WTC11 (cell line): ENCODE measurements at regions not wholly inside any gene's neighbourhood (a gene's known extent, or its start where the extent isn't known, plus 50 kb on each side); places are given as distances from the start of the nearest gene placed in this dataset.

Experiments used
- ATAC-seq: fragments of 200-7000 bp; cut with Tn5 transposase; 2 replicates; pipeline ENCODE4 v1.10.0; 2021; ENCODE audit warnings: mild to moderate bottlenecking, moderate library complexity
- CTCF ChIA-PET: fragments of 300-600 bp; sonication (Branson Sonifier 250); formaldehyde crosslinking; loops from one replicate; lab custom pipeline; 2021; ENCODE audit warnings: antibody characterized with exemption; lab: Charles Lee
- POLR2A ChIA-PET: fragments of 350-600 bp; sonication (Branson Sonifier 250); formaldehyde crosslinking; loops from one replicate; lab custom pipeline; 2021; ENCODE audit warnings: antibody characterized with exemption; lab: Charles Lee
- DNase-seq: peaks from one replicate; pipeline ENCODE4 v3.0.0; 2021; ENCODE audit warnings: low spot score
- H3K27ac Mint-ChIP-seq: 2 replicates; pipeline ENCODE4 v1.8.0; 2021; ENCODE audit warnings: mixed read lengths
- H3K27me3 Mint-ChIP-seq: 2 replicates; pipeline ENCODE4 v1.8.0; 2021; ENCODE audit warnings: low read depth, mild to moderate bottlenecking, moderate library complexity, mixed read lengths
- H3K36me3 Mint-ChIP-seq: 2 replicates; pipeline ENCODE4 v1.8.0; 2021; ENCODE audit warnings: mixed read lengths
- H3K4me1 Mint-ChIP-seq: 2 replicates; pipeline ENCODE4 v1.8.0; 2022; ENCODE audit warnings: mixed read lengths
- H3K4me3 Mint-ChIP-seq: 2 replicates; pipeline ENCODE4 v1.8.0; 2021; ENCODE audit warnings: mild to moderate bottlenecking, moderate library complexity, mixed read lengths
- H3K9me3 Mint-ChIP-seq: 2 replicates; pipeline ENCODE4 v1.8.0; 2021; ENCODE audit warnings: mixed read lengths
- AFF4 ChIP-seq: sonication (generic); formaldehyde crosslinking; IDR thresholded peaks from 2 replicates; pipeline ENCODE4 v1.8.1; 2023; ENCODE audit warnings: mild to moderate bottlenecking, missing genetic modification reagents, borderline replicate concordance
- ATF2 ChIP-seq: sonication (generic); formaldehyde crosslinking; IDR thresholded peaks from 2 replicates; pipeline ENCODE4 v1.8.1; 2022; ENCODE audit warnings: low read depth, missing genetic modification reagents, borderline replicate concordance
- E2F1 ChIP-seq: sonication (generic); formaldehyde crosslinking; IDR thresholded peaks from 2 replicates; pipeline ENCODE4 v1.8.0; 2022; ENCODE audit warnings: mild to moderate bottlenecking, missing genetic modification reagents
- FOXJ3 ChIP-seq: sonication (generic); formaldehyde crosslinking; IDR thresholded peaks from 2 replicates; pipeline ENCODE4 v1.9.0; 2021; ENCODE audit warnings: missing genetic modification reagents, mild to moderate bottlenecking, borderline replicate concordance
- GABPB1 ChIP-seq: sonication (generic); formaldehyde crosslinking; IDR thresholded peaks from 2 replicates; pipeline ENCODE4 v1.8.1; 2023; ENCODE audit warnings: mild to moderate bottlenecking, missing genetic modification reagents
- HMGA2 ChIP-seq: fragments of 250-450 bp; sonication (Bioruptor Pico); IDR thresholded peaks from 2 replicates; pipeline ENCODE4 v1.4.0; 2021; ENCODE audit warnings: mild to moderate bottlenecking, moderate library complexity
- IRF2 ChIP-seq: sonication (generic); formaldehyde crosslinking; IDR thresholded peaks from 2 replicates; pipeline ENCODE4 v1.8.0; 2022; ENCODE audit warnings: low read depth, missing genetic modification reagents, borderline replicate concordance
- NFYB ChIP-seq: sonication (generic); formaldehyde crosslinking; conservative IDR thresholded peaks from 2 replicates; pipeline ENCODE4 v1.8.0; 2022; ENCODE audit warnings: low read depth, missing genetic modification reagents
- STAT6 ChIP-seq: sonication (generic); formaldehyde crosslinking; conservative IDR thresholded peaks from 2 replicates; pipeline ENCODE4 v1.8.1; 2023; ENCODE audit warnings: mild to moderate bottlenecking, low read depth, missing genetic modification reagents, moderate library complexity
- ZNF232 ChIP-seq: sonication (generic); formaldehyde crosslinking; IDR thresholded peaks from 2 replicates; pipeline ENCODE4 v1.8.0; 2022; ENCODE audit warnings: mild to moderate bottlenecking, missing genetic modification reagents
- TF ChIP-seq, protein P1 (sequence below): sonication (generic); formaldehyde crosslinking; IDR thresholded peaks from 2 replicates; pipeline ENCODE4 v1.8.1; 2023; ENCODE audit warnings: mild to moderate bottlenecking, missing genetic modification reagents
- TF ChIP-seq, protein P2 (sequence below): fragments of 250-450 bp; sonication (Bioruptor Pico); IDR thresholded peaks from 2 replicates; pipeline ENCODE4 v1.9.0; 2021; ENCODE audit warnings: mild to moderate bottlenecking, borderline replicate concordance
- TF ChIP-seq, protein P3 (sequence below): sonication (generic); formaldehyde crosslinking; IDR thresholded peaks from 2 replicates; pipeline ENCODE4 v1.8.1; 2022; ENCODE audit warnings: mild to moderate bottlenecking, moderate library complexity, missing genetic modification reagents
- TF ChIP-seq, protein P4 (sequence below): fragments of 250-450 bp; sonication (Bioruptor Pico); IDR thresholded peaks from 2 replicates; pipeline ENCODE4 v1.9.0; 2021; ENCODE audit warnings: mild to moderate bottlenecking

- no peak overlapping the region for H3K27ac Mint-ChIP-seq
- H3K4me3 Mint-ChIP-seq: no peak overlapping the region
- no peaks in the 10 kb centered on the region for H3K4me1 Mint-ChIP-seq
- H3K27me3 Mint-ChIP-seq: peaks cover 6% of the 10 kb centered on the region; the same call in 1 of the 2 replicates
- CTCF ChIA-PET: no interaction called here
- H3K36me3 Mint-ChIP-seq: peaks cover 65% of the 10 kb centered on the region
- TF ChIP-seq HMGA2 (CRISPR knock-in tag) (no peak), FOXJ3 (CRISPR knock-in tag) (no peak), STAT6 (CRISPR knock-in tag) (no peak), E2F1 (no peak), IRF2 (CRISPR knock-in tag) (no peak), AFF4 (CRISPR knock-in tag) (no peak), NFYB (CRISPR knock-in tag) (no peak), ZNF232 (CRISPR knock-in tag) (no peak), ATF2 (no peak), GABPB1 (CRISPR knock-in tag) (no peak)
- TF ChIP-seq, protein P1, sequence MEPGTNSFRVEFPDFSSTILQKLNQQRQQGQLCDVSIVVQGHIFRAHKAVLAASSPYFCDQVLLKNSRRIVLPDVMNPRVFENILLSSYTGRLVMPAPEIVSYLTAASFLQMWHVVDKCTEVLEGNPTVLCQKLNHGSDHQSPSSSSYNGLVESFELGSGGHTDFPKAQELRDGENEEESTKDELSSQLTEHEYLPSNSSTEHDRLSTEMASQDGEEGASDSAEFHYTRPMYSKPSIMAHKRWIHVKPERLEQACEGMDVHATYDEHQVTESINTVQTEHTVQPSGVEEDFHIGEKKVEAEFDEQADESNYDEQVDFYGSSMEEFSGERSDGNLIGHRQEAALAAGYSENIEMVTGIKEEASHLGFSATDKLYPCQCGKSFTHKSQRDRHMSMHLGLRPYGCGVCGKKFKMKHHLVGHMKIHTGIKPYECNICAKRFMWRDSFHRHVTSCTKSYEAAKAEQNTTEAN (CRISPR knock-in tag): no peak
- TF ChIP-seq, protein P2, sequence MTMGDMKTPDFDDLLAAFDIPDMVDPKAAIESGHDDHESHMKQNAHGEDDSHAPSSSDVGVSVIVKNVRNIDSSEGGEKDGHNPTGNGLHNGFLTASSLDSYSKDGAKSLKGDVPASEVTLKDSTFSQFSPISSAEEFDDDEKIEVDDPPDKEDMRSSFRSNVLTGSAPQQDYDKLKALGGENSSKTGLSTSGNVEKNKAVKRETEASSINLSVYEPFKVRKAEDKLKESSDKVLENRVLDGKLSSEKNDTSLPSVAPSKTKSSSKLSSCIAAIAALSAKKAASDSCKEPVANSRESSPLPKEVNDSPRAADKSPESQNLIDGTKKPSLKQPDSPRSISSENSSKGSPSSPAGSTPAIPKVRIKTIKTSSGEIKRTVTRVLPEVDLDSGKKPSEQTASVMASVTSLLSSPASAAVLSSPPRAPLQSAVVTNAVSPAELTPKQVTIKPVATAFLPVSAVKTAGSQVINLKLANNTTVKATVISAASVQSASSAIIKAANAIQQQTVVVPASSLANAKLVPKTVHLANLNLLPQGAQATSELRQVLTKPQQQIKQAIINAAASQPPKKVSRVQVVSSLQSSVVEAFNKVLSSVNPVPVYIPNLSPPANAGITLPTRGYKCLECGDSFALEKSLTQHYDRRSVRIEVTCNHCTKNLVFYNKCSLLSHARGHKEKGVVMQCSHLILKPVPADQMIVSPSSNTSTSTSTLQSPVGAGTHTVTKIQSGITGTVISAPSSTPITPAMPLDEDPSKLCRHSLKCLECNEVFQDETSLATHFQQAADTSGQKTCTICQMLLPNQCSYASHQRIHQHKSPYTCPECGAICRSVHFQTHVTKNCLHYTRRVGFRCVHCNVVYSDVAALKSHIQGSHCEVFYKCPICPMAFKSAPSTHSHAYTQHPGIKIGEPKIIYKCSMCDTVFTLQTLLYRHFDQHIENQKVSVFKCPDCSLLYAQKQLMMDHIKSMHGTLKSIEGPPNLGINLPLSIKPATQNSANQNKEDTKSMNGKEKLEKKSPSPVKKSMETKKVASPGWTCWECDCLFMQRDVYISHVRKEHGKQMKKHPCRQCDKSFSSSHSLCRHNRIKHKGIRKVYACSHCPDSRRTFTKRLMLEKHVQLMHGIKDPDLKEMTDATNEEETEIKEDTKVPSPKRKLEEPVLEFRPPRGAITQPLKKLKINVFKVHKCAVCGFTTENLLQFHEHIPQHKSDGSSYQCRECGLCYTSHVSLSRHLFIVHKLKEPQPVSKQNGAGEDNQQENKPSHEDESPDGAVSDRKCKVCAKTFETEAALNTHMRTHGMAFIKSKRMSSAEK (CRISPR knock-in tag): no peak
- TF ChIP-seq, protein P3, sequence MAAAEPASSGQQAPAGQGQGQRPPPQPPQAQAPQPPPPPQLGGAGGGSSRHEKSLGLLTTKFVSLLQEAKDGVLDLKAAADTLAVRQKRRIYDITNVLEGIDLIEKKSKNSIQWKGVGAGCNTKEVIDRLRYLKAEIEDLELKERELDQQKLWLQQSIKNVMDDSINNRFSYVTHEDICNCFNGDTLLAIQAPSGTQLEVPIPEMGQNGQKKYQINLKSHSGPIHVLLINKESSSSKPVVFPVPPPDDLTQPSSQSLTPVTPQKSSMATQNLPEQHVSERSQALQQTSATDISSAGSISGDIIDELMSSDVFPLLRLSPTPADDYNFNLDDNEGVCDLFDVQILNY (CRISPR knock-in tag): no peak
- TF ChIP-seq, protein P4, sequence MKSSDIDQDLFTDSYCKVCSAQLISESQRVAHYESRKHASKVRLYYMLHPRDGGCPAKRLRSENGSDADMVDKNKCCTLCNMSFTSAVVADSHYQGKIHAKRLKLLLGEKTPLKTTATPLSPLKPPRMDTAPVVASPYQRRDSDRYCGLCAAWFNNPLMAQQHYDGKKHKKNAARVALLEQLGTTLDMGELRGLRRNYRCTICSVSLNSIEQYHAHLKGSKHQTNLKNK (CRISPR knock-in tag): no peak
- TF ChIP-seq, all 79 proteins: peak for 0
- POLR2A ChIA-PET: no interaction called here
- no peak for ATAC-seq
- DNase-seq: no peak
- H3K9me3 Mint-ChIP-seq: peaks cover 59% of the 10 kb centered on the region
These were observed 206.3 kb upstream of the TCERG1L start for GRCh38 chr10:131517781-131518180.
